Karpas-422 (cell line): ENCODE measurements at regions not wholly inside any gene's neighbourhood (a gene's known extent, or its start where the extent isn't known, plus 50 kb on each side); places are given as distances from the start of the nearest gene placed in this dataset.

Experiments used
- DNase-seq: peaks from one replicate; pipeline ENCODE4 v3.0.0-alpha.2; 2015
- H2AFZ ChIP-seq: fragments of 200-600 bp; sonication (generic); 2 replicates; pipeline ENCODE4 v1.6.1; 2014; ENCODE audit warnings: antibody characterized with exemption, low read length, mixed read lengths
- H3K27ac ChIP-seq: fragments of 200-600 bp; sonication (generic); 2 replicates; pipeline ENCODE4 v1.5.1; 2014; ENCODE audit warnings: mild to moderate bottlenecking, low read length, moderate library complexity
- H3K27me3 ChIP-seq: fragments of 200-600 bp; sonication (generic); 2 replicates; pipeline ENCODE4 v1.6.1; 2014; ENCODE audit warnings: low read length, mixed read lengths
- H3K36me3 ChIP-seq: fragments of 200-600 bp; sonication (generic); 2 replicates; pipeline ENCODE4 v1.6.1; 2014; ENCODE audit warnings: low read length, mixed read lengths; ENCODE audit not compliant: insufficient read depth
- H3K4me1 ChIP-seq: fragments of 200-600 bp; sonication (generic); 2 replicates; pipeline ENCODE4 v1.6.1; 2014; ENCODE audit warnings: mild to moderate bottlenecking, low read length, mixed read lengths
- H3K4me2 ChIP-seq: fragments of 200-600 bp; sonication (generic); 2 replicates; pipeline ENCODE4 v1.6.1; 2014; ENCODE audit warnings: low read length, low read depth, mild to moderate bottlenecking; ENCODE audit not compliant: poor library complexity, severe bottlenecking
- H3K4me3 ChIP-seq: fragments of 200-600 bp; sonication (generic); 2 replicates; pipeline ENCODE4 v1.5.1; 2014; ENCODE audit warnings: mild to moderate bottlenecking, antibody characterized with exemption, low read length, mixed read lengths
- H3K79me2 ChIP-seq: fragments of 200-600 bp; sonication (generic); 2 replicates; pipeline ENCODE4 v1.6.1; 2014; ENCODE audit warnings: mild to moderate bottlenecking, low read length, mixed read lengths
- H3K9ac ChIP-seq: fragments of 200-600 bp; sonication (generic); 2 replicates; pipeline ENCODE4 v1.6.0; 2014; ENCODE audit warnings: low read length
- H3K9me2 ChIP-seq: fragments of 200-600 bp; sonication (generic), shearing (Covaris generic); replicated peaks from 2 replicates; pipeline ENCODE4 v1.6.0; 2014; ENCODE audit warnings: mild to moderate bottlenecking, low read length, moderate library complexity; ENCODE audit not compliant: insufficient read depth
- H3K9me3 ChIP-seq: fragments of 300-700, 200-600 bp; sonication (generic); 2 replicates; pipeline ENCODE4 v1.6.1; 2014; ENCODE audit warnings: low read length, mixed read lengths
- H4K20me1 ChIP-seq: fragments of 200-600 bp; sonication (generic); 2 replicates; pipeline ENCODE4 v1.6.1; 2014; ENCODE audit warnings: mild to moderate bottlenecking, antibody characterized with exemption, low read length, low read depth; ENCODE audit not compliant: insufficient read depth

GRCh38 chr7:79971058-79971457 is 163.6 kb upstream of the GNAI1 start:
- Histone ChIP-seq H3K9me3 (peaks cover 13% of the 10 kb centered on the region; the same call in 1 of the 2 replicates), H3K4me2 (no peak overlapping the region), H3K27me3 (no peaks in the 10 kb centered on the region), H4K20me1 (no peaks in the 10 kb centered on the region), H2AFZ (no peak overlapping the region), H3K27ac (no peak overlapping the region), H3K9me2 (no peaks in the 10 kb centered on the region), H3K9ac (no peak overlapping the region), H3K79me2 (no peaks in the 10 kb centered on the region), H3K4me3 (no peak overlapping the region), H3K4me1 (no peaks in the 10 kb centered on the region), H3K36me3 (no peaks in the 10 kb centered on the region)
- DNase-seq: no peak

DNA sequence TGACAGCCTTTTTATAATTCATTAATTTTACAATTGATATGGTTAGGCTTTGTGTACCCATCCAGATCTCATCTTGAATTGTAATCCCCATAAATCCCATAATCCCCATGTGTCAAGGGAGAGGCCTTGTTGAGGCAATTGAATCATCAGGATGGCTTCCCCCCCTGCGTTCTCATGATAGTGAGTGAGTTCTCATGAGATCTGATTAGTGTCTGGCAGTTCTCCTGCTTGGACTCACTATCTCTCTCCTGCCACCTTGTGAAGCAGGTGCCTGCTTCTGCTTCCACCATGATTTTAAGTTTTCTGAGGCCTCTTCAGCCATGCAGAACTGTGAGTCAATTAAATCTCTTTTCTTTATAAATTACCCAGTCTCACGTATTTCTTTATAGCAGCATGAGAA is 165.7 kb upstream of the GNAI1 start:
- no peaks in the 10 kb centered on the region for H3K9me2 ChIP-seq
- H3K36me3 ChIP-seq: no peaks in the 10 kb centered on the region
- H4K20me1 ChIP-seq: no peaks in the 10 kb centered on the region
- H2AFZ ChIP-seq: no peak overlapping the region
- no peaks in the 10 kb centered on the region for H3K27me3 ChIP-seq
- H3K9me3 ChIP-seq: peaks cover 17% of the 10 kb centered on the region; the same call in 1 of the 2 replicates
- DNase-seq: no peak
- H3K4me3 ChIP-seq: no peak overlapping the region
- no peaks in the 10 kb centered on the region for H3K79me2 ChIP-seq
- H3K9ac ChIP-seq: no peak overlapping the region
- H3K4me2 ChIP-seq: no peak overlapping the region
- no peaks in the 10 kb centered on the region for H3K4me1 ChIP-seq
- H3K27ac ChIP-seq: no peak overlapping the region

DNA sequence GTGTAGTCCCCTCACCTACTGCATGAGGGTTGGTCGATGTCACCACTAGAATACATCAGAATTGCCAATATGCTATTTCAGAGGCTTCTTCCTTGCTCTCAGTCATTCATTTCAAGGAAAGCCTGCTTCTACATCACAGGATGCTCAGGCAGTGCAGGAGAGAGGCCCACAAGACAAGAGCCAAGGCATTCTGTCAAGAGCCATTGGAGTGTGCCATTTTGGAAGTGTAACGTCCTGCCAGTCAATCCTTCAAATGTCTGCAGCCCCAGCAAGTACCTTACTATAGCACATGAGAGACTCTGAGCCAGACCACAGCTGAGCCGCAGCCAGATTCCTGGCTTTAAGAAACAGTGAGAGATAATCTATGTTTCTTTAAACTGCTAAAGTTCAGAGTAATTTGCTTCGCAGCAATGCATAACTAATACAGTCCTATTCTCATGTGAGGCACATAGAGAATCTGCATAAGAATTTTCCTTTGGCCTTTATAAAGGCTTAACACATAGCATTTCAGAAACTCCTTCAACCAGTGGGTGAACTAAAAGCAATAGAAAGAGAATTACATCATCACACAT is 166.5 kb upstream of the GNAI1 start:
- Histone ChIP-seq H3K4me3 (no peak overlapping the region), H3K9me2 (no peaks in the 10 kb centered on the region), H2AFZ (no peak overlapping the region), H3K27ac (no peak overlapping the region), H3K4me1 (no peaks in the 10 kb centered on the region), H3K9me3 (peaks cover 18% of the 10 kb centered on the region), H3K27me3 (no peaks in the 10 kb centered on the region), H3K9ac (no peak overlapping the region), H4K20me1 (no peaks in the 10 kb centered on the region), H3K36me3 (no peaks in the 10 kb centered on the region), H3K79me2 (no peaks in the 10 kb centered on the region), H3K4me2 (no peak overlapping the region)
- no peak for DNase-seq

- no peak for DNase-seq
- Histone ChIP-seq H3K27me3 (no peaks in the 10 kb centered on the region), H3K4me2 (no peak overlapping the region), H3K9me3 (peaks cover 16% of the 10 kb centered on the region), H2AFZ (no peak overlapping the region), H3K4me3 (no peak overlapping the region), H3K4me1 (no peaks in the 10 kb centered on the region), H3K79me2 (no peaks in the 10 kb centered on the region), H3K36me3 (no peaks in the 10 kb centered on the region), H3K27ac (no peak overlapping the region), H3K9me2 (no peaks in the 10 kb centered on the region), H4K20me1 (no peaks in the 10 kb centered on the region), H3K9ac (no peak overlapping the region)
These were observed 168.7 kb upstream of the GNAI1 start for GRCh38 chr7:79965946-79966345.

DNA sequence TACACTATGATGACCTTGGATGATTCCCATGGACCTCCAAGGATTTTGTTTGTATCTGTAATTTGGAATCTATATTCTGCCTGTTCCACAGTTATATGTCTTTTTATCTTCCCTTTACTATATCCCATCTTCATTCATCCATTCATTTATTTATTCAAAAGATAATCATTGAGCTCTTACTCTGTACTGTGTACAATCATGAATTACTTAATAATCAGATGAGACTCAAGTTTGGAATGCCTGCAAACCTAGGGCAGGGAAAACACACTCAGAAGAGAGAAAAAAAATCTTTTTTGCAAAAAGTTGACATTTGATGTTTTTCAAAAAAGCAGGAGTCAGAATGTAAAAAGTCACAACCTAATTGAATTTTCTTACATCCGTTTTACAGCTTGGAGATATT is 170.2 kb upstream of the GNAI1 start:
- H3K9ac ChIP-seq: no peak overlapping the region
- H3K4me3 ChIP-seq: no peak overlapping the region
- no peak for DNase-seq
- no peak overlapping the region for H3K4me2 ChIP-seq
- H3K27ac ChIP-seq: no peak overlapping the region
- H3K36me3 ChIP-seq: no peaks in the 10 kb centered on the region
- no peaks in the 10 kb centered on the region for H3K4me1 ChIP-seq
- no peaks in the 10 kb centered on the region for H4K20me1 ChIP-seq
- H3K27me3 ChIP-seq: no peaks in the 10 kb centered on the region
- H3K9me2 ChIP-seq: no peaks in the 10 kb centered on the region
- H3K79me2 ChIP-seq: no peaks in the 10 kb centered on the region
- peaks cover 14% of the 10 kb centered on the region for H3K9me3 ChIP-seq
- no peak overlapping the region for H2AFZ ChIP-seq

DNA sequence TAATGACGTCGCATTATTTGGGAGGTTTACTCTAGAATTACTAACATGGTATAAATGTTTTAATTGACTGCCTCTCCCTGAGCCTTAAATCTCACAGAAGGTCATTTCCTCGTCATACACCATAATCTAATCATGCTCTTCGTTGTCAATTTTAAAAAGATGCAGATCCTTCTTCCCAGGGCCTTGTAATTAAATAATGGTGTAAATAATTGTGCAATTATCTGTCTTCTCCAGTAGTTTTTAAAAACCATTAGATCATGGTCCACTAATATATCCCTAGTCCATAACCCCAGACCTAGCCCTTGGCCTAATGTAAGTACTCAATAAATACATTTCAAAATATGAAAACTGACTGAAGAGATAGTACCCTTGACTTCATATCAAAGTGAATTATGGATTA is 181.5 kb upstream of the GNAI1 start:
- Histone ChIP-seq H3K36me3 (no peaks in the 10 kb centered on the region), H3K27me3 (no peaks in the 10 kb centered on the region), H3K4me3 (no peak overlapping the region), H3K27ac (no peak overlapping the region), H4K20me1 (no peaks in the 10 kb centered on the region), H3K4me2 (no peak overlapping the region), H3K9me3 (peaks cover 24% of the 10 kb centered on the region), H3K9me2 (no peaks in the 10 kb centered on the region), H3K9ac (no peak overlapping the region), H3K79me2 (no peaks in the 10 kb centered on the region), H3K4me1 (no peaks in the 10 kb centered on the region), H2AFZ (no peak overlapping the region)
- DNase-seq: no peak

GRCh38 chr7:79952399-79952798 is 182.2 kb upstream of the GNAI1 start:
- no peak for DNase-seq
- Histone ChIP-seq H3K79me2 (no peaks in the 10 kb centered on the region), H3K4me1 (no peaks in the 10 kb centered on the region), H3K9ac (no peak overlapping the region), H3K36me3 (no peaks in the 10 kb centered on the region), H3K4me2 (no peak overlapping the region), H2AFZ (no peak overlapping the region), H3K27ac (no peak overlapping the region), H4K20me1 (no peaks in the 10 kb centered on the region), H3K9me3 (peaks cover 27% of the 10 kb centered on the region), H3K4me3 (no peak overlapping the region), H3K9me2 (no peaks in the 10 kb centered on the region), H3K27me3 (no peaks in the 10 kb centered on the region)

DNA sequence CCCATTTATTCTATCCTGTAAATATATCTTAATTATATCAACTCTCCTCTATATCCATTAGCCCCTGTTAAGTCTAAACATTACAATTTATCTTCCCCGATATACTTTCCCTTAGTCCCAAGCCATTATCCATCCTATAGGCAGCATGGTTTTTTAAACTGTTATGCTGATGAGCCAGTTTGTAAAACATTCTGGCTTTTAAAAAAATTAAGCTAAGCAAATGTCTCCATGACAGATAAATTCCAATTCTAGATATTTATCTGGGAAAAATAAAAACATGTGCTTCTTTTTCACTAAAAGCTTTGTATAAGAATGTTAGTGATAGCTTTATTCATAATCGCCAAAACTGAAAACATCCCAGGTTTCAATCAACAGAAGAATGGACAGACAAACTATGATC is 183.2 kb upstream of the GNAI1 start:
- Histone ChIP-seq H3K79me2 (no peaks in the 10 kb centered on the region), H4K20me1 (no peaks in the 10 kb centered on the region), H3K27ac (no peak overlapping the region), H3K9me2 (no peaks in the 10 kb centered on the region), H3K4me3 (no peak overlapping the region), H3K36me3 (no peaks in the 10 kb centered on the region), H3K4me1 (no peaks in the 10 kb centered on the region), H3K9me3 (peaks cover 27% of the 10 kb centered on the region), H3K9ac (no peak overlapping the region), H3K4me2 (no peak overlapping the region), H2AFZ (no peak overlapping the region), H3K27me3 (no peaks in the 10 kb centered on the region)
- DNase-seq: no peak

- no peak for DNase-seq
- Histone ChIP-seq H3K27ac (no peak overlapping the region), H3K9me2 (no peaks in the 10 kb centered on the region), H3K9me3 (peaks cover 27% of the 10 kb centered on the region), H3K27me3 (no peaks in the 10 kb centered on the region), H3K36me3 (no peaks in the 10 kb centered on the region), H3K4me3 (no peak overlapping the region), H3K4me1 (no peaks in the 10 kb centered on the region), H2AFZ (no peak overlapping the region), H3K4me2 (no peak overlapping the region), H3K9ac (no peak overlapping the region), H3K79me2 (no peaks in the 10 kb centered on the region), H4K20me1 (no peaks in the 10 kb centered on the region)
These were observed 184.9 kb upstream of the GNAI1 start for GRCh38 chr7:79949778-79950177.
